Body of pancreas (tissue), 4 donors: ENCODE measurements at regions not wholly inside any gene's neighbourhood (a gene's known extent, or its start where the extent isn't known, plus 50 kb on each side); places are given as distances from the start of the nearest gene placed in this dataset.

ENCODE experiments used
- ATAC-seq: fragments of 150-250 bp; one replicate; pipeline ENCODE4 v1.9.1; 2016
- DNase-seq, 4 donors: peaks; one replicate each; pipeline ENCODE4 v3.0.0-alpha.2; 2019
- H3K27ac ChIP-seq, 4 donors: fragments of 200-600 bp; sonication (generic); 1 replicate in 3 of 4; 2 replicates in 1 of 4; pipeline versions ENCODE4 v1.5.1 to v1.6.1; 2016 to 2019; ENCODE audit warnings: mild to moderate bottlenecking in 1 of 4, mixed read lengths in 1 of 4, moderate library complexity in 1 of 4
- H3K27me3 ChIP-seq, 2 donors: fragments of 200-600 bp; sonication (generic); one replicate each; pipeline ENCODE4 v1.6.0; 2016; ENCODE audit warnings: mild to moderate bottlenecking in 1 of 2
- H3K36me3 ChIP-seq, 2 donors: fragments of 200-600 bp; sonication (generic); replicated peaks in 1 of 2; 2 replicates each; pipeline ENCODE4 v1.5.1; 2016; ENCODE audit warnings: low read depth in 2 of 2; ENCODE audit not compliant: insufficient read depth in 1 of 2
- H3K4me1 ChIP-seq: fragments of 200-600 bp; sonication (generic); one replicate; pipeline ENCODE4 v1.6.0; 2016
- H3K4me3 ChIP-seq, 2 donors: fragments of 200-600 bp; sonication (generic); 1 replicate in 1 of 2; 2 replicates in 1 of 2; pipeline ENCODE4 v1.5.1; 2016 to 2019
- H3K9me3 ChIP-seq, 3 donors: fragments of 200-600 bp; sonication (generic); 1 replicate in 2 of 3; 2 replicates in 1 of 3; pipeline ENCODE4 v1.5.1; 2016
- CTCF ChIP-seq, 7 experiments: fragments of 450-650 bp in 4 of 7; fragments of 200-600 bp in 3 of 7; sonication (generic) in 3 of 7; IDR thresholded peaks; one replicate each; pipeline ENCODE4 v1.5.1; 2016 to 2019; ENCODE audit warnings: antibody characterized with exemption in 7 of 7
- POLR2A ChIP-seq, 3 donors: fragments of 450-650 bp; IDR thresholded peaks; one replicate each; pipeline ENCODE4 v1.6.1; 2016; ENCODE audit warnings: antibody characterized with exemption in 3 of 3, mild to moderate bottlenecking in 2 of 3
- WGBS, 2 donors: methylation state at CpG; one replicate each; pipeline ENCODE4 v1.1.5; 2017; 5-methylcytosine and 5-hydroxymethylcytosine counted together
- intact Hi-C: fragments of 100-400 bp; cut with DNase I; formaldehyde crosslinking; loops from one replicate; pipeline ENCODE4 v1.15.1; 2023

- 76% methylated on average over 5 of the region's 5 CpGs for WGBS, 2 donors
- intact Hi-C loops, result no loop called here
- TF ChIP-seq POLR2A (IDR thresholded peaks at IDR 0.05) (no peak), CTCF (IDR thresholded peaks at IDR 0.05) (no peak)
- Histone ChIP-seq H3K4me3 (no peak overlapping the region), H3K4me1 (peaks cover 3% of the 10 kb centered on the region), H3K27me3 (no peaks in the 10 kb centered on the region), H3K27ac (no peak overlapping the region), H3K36me3 (no peaks in the 10 kb centered on the region), H3K9me3 (no peaks in the 10 kb centered on the region)
- DNase-seq (no peak), ATAC-seq (no peak)
Measured at GRCh38 chr18:77392321-77392720, 142.7 kb downstream of the GALR1 start.

- H3K27me3 ChIP-seq, result no peaks in the 10 kb centered on the region
- intact Hi-C loops, result no loop called here
Measured at GRCh38 chr18:77393519-77393918, 143.9 kb downstream of the GALR1 start.

GRCh38 chr18:77395953-77396352 lies 146.3 kb downstream of the GALR1 start:
- Histone ChIP-seq H3K27ac (no peak overlapping the region), H3K9me3 (no peaks in the 10 kb centered on the region), H3K4me1 (peaks cover 12% of the 10 kb centered on the region), H3K36me3 (no peaks in the 10 kb centered on the region), H3K27me3 (no peaks in the 10 kb centered on the region), H3K4me3 (no peak overlapping the region)
- 68 to 77% methylated on average over 2 of the region's 2 CpGs for WGBS, 2 donors
- no peak for ATAC-seq
- TF ChIP-seq POLR2A (IDR thresholded peaks at IDR 0.05) (no peak), CTCF (IDR thresholded peaks at IDR 0.05) (no peak)
- DNase-seq, result no peak
- intact Hi-C loops, result no loop called here

More at GRCh38 chr18:77393519-77393918, 143.9 kb downstream of the GALR1 start:
- Histone ChIP-seq H3K9me3 (no peaks in the 10 kb centered on the region), H3K4me1 (peaks cover 12% of the 10 kb centered on the region), H3K36me3 (no peaks in the 10 kb centered on the region), H3K4me3 (no peak overlapping the region), H3K27ac (no peak overlapping the region)
- DNase-seq, result no peak
- ATAC-seq, result no peak
- 74 to 79% methylated on average over 5 of the region's 5 CpGs for WGBS, 2 donors
- no peak for TF ChIP-seq POLR2A (IDR thresholded peaks at IDR 0.05)
- no peak for TF ChIP-seq CTCF (IDR thresholded peaks at IDR 0.05)

GRCh38 chr18:77397056-77397455 lies 147.4 kb downstream of the GALR1 start:
- Histone ChIP-seq H3K27me3 (no peaks in the 10 kb centered on the region), H3K36me3 (no peaks in the 10 kb centered on the region), H3K27ac (peak overlapping the region in 3 of 4 donors; percentile 9 to 29 (median 10)), H3K4me3 (no peak overlapping the region), H3K9me3 (no peaks in the 10 kb centered on the region), H3K4me1 (peaks cover 12% of the 10 kb centered on the region)
- TF ChIP-seq POLR2A (IDR thresholded peaks at IDR 0.05) (no peak), CTCF (IDR thresholded peaks at IDR 0.05) (no peak)
- no peak for DNase-seq
- ATAC-seq, result no peak
- intact Hi-C loops, result no loop called here
- WGBS, 2 donors, result 55 to 59% methylated on average over 4 to 6 of the region's 6 CpGs

GRCh38 chr18:77397617-77398016 lies 148.0 kb downstream of the GALR1 start:
- 43 to 48% methylated on average over 4 of the region's 4 CpGs for WGBS, 2 donors
- TF ChIP-seq POLR2A (IDR thresholded peaks at IDR 0.05) (no peak), CTCF (IDR thresholded peaks at IDR 0.05) (no peak)
- H3K4me3 ChIP-seq, result no peak overlapping the region
- intact Hi-C loops, result no loop called here
- no peaks in the 10 kb centered on the region for H3K36me3 ChIP-seq
- H3K4me1 ChIP-seq, result peaks cover 12% of the 10 kb centered on the region
- H3K27ac ChIP-seq, result peak overlapping the region in 2 of 4 donors; percentile 9 to 10
- DNase-seq (no peak), ATAC-seq (peak; percentile 50)
- no peaks in the 10 kb centered on the region for H3K27me3 ChIP-seq
- no peaks in the 10 kb centered on the region for H3K9me3 ChIP-seq
